Cardiac septum (tissue), 1 donor: ENCODE measurements at regions not wholly inside any gene's neighbourhood (a gene's known extent, or its start where the extent isn't known, plus 50 kb on each side); places are given as distances from the start of the nearest gene placed in this dataset.
A peak's percentile ranks its signal among the peaks of the same experiment; 100 is the strongest.
"Not testable (repeated sequence)": the region's sequence is repeated elsewhere in the genome, so short reads cannot be mapped to it uniquely, and the experiment has no call there.

Experiments used
- DNase-seq: peaks from one replicate; pipeline ENCODE4 v3.0.0-alpha.2; 2020; ENCODE audit warnings: low spot score
- intact Hi-C: fragments of 100-400 bp; cut with DNase I; formaldehyde crosslinking; loops from one replicate; pipeline ENCODE4 v1.14.0; 2022
- donor health status: DM: no; HTN: no; CAD: no.

DNA sequence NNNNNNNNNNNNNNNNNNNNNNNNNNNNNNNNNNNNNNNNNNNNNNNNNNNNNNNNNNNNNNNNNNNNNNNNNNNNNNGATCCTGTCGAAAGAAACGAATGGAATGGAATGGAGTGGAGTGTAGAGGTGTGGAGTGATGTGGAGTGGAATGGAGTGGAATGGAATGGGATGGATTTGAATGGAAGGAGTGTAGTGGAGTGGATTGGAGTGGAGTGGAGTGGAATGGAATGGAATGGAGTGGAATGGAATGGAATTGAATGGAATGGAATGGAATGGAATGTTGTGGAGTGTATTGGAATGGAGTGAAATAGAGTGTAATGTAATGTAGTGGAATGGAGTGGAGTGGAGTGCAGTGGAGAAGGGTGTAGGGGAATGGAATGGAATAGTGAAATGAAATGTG, 1275.4 kb upstream of the TPTE start:
- intact Hi-C loops, DNase-seq: not testable (repeated sequence)

DNA sequence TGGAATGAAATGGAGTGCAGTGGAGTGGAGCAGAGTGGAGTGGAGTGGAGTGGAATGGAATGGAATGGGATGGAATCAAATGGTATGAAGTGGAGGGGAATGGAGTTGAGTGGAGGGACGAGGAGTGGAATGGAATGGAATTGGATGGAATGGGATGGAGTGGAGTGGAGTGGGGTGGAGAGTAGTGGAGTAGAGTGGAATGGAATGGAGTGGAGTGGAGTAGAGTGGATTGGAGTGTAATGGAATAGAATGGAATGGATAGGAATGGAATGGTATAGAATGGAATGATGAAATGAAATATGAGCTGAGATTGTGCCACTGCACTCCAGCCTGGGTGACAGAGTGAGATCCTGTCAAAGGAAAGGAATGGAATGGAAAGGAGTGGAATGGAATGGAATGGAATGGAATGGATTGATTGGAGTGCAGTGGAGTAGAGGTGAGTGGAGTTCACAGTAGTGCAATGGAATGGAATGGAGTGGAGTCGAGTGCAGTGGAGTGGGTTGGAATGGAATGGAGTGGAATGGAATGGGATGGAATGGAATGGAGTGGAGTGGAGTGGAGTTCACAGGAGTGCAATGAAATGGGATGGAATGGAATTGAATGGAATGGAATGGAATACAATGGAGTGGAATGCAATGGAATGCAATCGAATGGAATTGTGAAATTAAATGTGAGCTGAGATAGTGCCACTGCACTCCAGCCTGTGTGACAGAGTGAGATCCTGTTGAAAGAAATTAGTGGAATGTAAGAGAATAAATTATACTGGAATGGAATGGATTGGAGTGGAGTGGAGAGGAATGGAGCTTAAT, 1274.7 kb upstream of the TPTE start:
- intact Hi-C loops: not testable (repeated sequence)
- peak; percentile 71 for DNase-seq

DNA sequence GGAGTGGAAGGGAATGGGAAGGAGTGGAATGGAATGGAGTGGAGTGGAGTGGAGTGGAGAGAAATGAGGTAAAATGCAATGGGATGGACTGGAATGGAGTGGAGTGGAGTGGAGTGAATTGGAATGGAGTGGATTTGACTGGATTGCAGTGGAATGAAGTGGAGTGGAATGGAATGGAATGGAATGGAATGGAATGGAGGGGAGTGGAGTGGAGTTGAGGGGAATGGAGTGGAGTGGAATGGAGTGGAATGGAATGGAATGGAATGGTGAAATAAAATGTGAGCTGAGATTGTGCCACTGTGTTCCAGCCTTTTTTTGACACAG, 1274.1 kb upstream of the TPTE start:
- intact Hi-C loops: not testable (repeated sequence)
- DNase-seq: peak; percentile 64

DNA sequence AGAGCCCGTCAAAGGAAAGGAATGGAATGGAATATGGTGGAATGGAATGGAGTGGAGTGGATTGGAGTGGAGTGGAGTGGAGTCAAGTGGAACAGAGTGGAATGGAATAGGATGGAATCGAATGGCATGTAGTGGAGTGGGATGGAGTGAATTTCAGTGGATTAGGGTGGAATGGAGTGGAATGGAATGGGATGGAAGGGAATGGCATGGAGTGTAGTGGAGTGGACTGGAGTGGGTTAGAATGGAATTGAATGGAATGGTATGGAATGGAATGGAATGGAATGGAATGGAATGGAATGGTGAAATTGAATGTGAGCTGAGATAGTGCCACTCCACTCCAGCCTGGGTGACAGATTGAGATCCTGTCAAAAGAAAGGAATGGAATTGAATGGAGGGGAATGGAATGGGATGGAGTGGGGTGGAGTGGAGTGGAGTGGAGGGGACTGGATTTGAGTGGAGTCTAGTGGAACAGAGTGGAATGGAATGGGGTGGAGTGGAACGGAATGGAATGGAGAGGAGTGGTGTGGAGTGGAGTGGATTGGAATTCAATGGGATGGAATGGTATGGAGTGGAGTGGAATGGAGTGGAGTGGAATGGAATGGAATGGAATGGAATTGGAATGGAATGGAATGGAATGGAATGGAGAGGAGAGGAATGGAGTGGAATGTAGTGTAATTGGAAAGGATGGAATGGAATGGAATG, 1273.6 kb upstream of the TPTE start:
- peak; percentile 57 for DNase-seq
- intact Hi-C loops: not testable (repeated sequence)
